SK-N-SH (cell line): ENCODE measurements at regions not wholly inside any gene's neighbourhood (a gene's known extent, or its start where the extent isn't known, plus 50 kb on each side); places are given as distances from the start of the nearest gene placed in this dataset.

Experiments used
- CTCF ChIA-PET: fragments of 300-600, 350-600 bp; formaldehyde crosslinking; extraction: SDS; loops from one replicate; lab custom pipeline; 2021; lab: Yijun Ruan, JAX
- POLR2A ChIA-PET: fragments of 350-600 bp; sonication (Branson Sonifier 250); formaldehyde crosslinking; extraction: SDS; loops from one replicate; lab custom pipeline; 2020; ENCODE audit warnings: antibody characterized with exemption, inconsistent platforms; lab: Yijun Ruan, JAX
- DNase-seq: peaks from one replicate; pipeline ENCODE4 v3.0.0; 2012
- H2AFZ ChIP-seq: fragments of 200-600 bp; sonication (generic); 2 replicates; pipeline ENCODE4 v1.8.1; 2016; ENCODE audit warnings: antibody characterized with exemption, mild to moderate bottlenecking, low read depth
- H3F3A ChIP-seq: fragments of 200-600 bp; sonication (generic); replicated peaks from 2 replicates; pipeline ENCODE3; 2016; ENCODE audit warnings: antibody characterized with exemption, mild to moderate bottlenecking; ENCODE audit not compliant: insufficient read depth
- H3K27ac ChIP-seq, 2 experiments: fragments of 200-500 bp in 1 of 2; fragments of 200-600 bp in 1 of 2; sonication (Bioruptor generic) in 1 of 2; sonication (generic), shearing (Covaris generic) in 1 of 2; 2 replicates each; pipeline versions ENCODE4 v1.5.1 to v1.6.1; 2014 to 2016; ENCODE audit warnings: low read depth in 2 of 2, inconsistent platforms in 1 of 2, low read length in 1 of 2, mild to moderate bottlenecking in 1 of 2, mixed read lengths in 1 of 2
- H3K27me3 ChIP-seq: fragments of 200-600 bp; sonication (generic), shearing (Covaris generic); 2 replicates; pipeline ENCODE4 v1.6.1; 2016; ENCODE audit warnings: mixed run types; ENCODE audit not compliant: insufficient read depth
- H3K36me3 ChIP-seq, 2 experiments: fragments of 200-500 bp in 1 of 2; fragments of 200-600 bp in 1 of 2; sonication (Bioruptor generic) in 1 of 2; sonication (generic) in 1 of 2; replicated peaks in 1 of 2; 2 replicates each; pipeline versions ENCODE3 to v1.5.1; 2014 to 2016; ENCODE audit warnings: low read length in 1 of 2, mild to moderate bottlenecking in 1 of 2; ENCODE audit not compliant: insufficient read depth in 2 of 2, control insufficient read depth in 1 of 2
- H3K4me1 ChIP-seq, 2 experiments: fragments of 200-500 bp in 1 of 2; fragments of 200-600 bp in 1 of 2; sonication (Bioruptor generic) in 1 of 2; sonication (generic), shearing (Covaris generic) in 1 of 2; 2 replicates each; pipeline versions ENCODE4 v1.5.1 to v1.6.1; 2014 to 2016; ENCODE audit warnings: low read depth in 1 of 2, low read length in 1 of 2, mixed run types in 1 of 2; ENCODE audit not compliant: insufficient read depth in 2 of 2, control insufficient read depth in 1 of 2
- H3K4me2 ChIP-seq: fragments of 200-600 bp; sonication (generic), shearing (Covaris generic); 2 replicates; pipeline ENCODE4 v1.6.1; 2017; ENCODE audit warnings: mixed run types
- H3K4me3 ChIP-seq, 2 experiments: fragments of 200-500 bp in 1 of 2; fragments of 200-600 bp in 1 of 2; sonication (Bioruptor generic) in 1 of 2; sonication (generic), shearing (Covaris generic) in 1 of 2; 2 replicates each; pipeline versions ENCODE4 v1.5.1 to v1.8.1; 2014 to 2016; ENCODE audit warnings: low read depth in 2 of 2, inconsistent platforms in 1 of 2, low read length in 1 of 2, mild to moderate bottlenecking in 1 of 2, mixed read lengths in 1 of 2, moderate library complexity in 1 of 2
- H3K79me2 ChIP-seq: fragments of 200-600 bp; sonication (generic); 2 replicates; pipeline ENCODE4 v1.8.1; 2017; ENCODE audit warnings: mild to moderate bottlenecking; ENCODE audit not compliant: insufficient read depth
- H3K9ac ChIP-seq: fragments of 200-600 bp; sonication (generic); 2 replicates; pipeline ENCODE4 v1.6.1; 2017; ENCODE audit warnings: mixed run types
- H3K9me2 ChIP-seq: fragments of 200-600 bp; sonication (generic); 2 replicates; pipeline ENCODE4 v1.6.1; 2017; ENCODE audit warnings: mixed run types
- H3K9me3 ChIP-seq: fragments of 200-600 bp; sonication (generic); 2 replicates; pipeline ENCODE4 v1.6.1; 2017; ENCODE audit warnings: mixed run types, mild to moderate bottlenecking, moderate library complexity
- H4K20me1 ChIP-seq: fragments of 200-600 bp; sonication (generic); 2 replicates; pipeline ENCODE4 v1.6.1; 2017; ENCODE audit warnings: mild to moderate bottlenecking, mixed run types; ENCODE audit not compliant: insufficient read depth
- CTCF ChIP-seq: fragments of 200-600 bp; sonication (generic); IDR thresholded peaks from 2 replicates; pipeline ENCODE4 v1.6.1; 2017; ENCODE audit warnings: antibody characterized with exemption, mild to moderate bottlenecking, moderate library complexity
- FOXJ3 ChIP-seq: sonication (generic); formaldehyde crosslinking; IDR thresholded peaks from 2 replicates; pipeline ENCODE4 v1.5.1; 2020; ENCODE audit warnings: mild to moderate bottlenecking, missing genetic modification reagents
- GATA2 ChIP-seq: sonication (generic); formaldehyde crosslinking; IDR thresholded peaks from 2 replicates; pipeline ENCODE4 v1.5.0; 2020; ENCODE audit warnings: mild to moderate bottlenecking, missing genetic modification reagents
- IRF3 ChIP-seq: fragments of 150-350 bp; IDR thresholded peaks from 2 replicates; pipeline ENCODE4 v1.6.1; 2016; ENCODE audit warnings: mild to moderate bottlenecking, low read depth, low read length
- MEF2A ChIP-seq: IDR thresholded peaks from 2 replicates; pipeline ENCODE4 v1.4.0; 2012; ENCODE audit warnings: low read depth, borderline replicate concordance
- NFIC ChIP-seq: IDR thresholded peaks from 2 replicates; pipeline ENCODE4 v1.4.0; 2012; ENCODE audit warnings: borderline replicate concordance
- PBX3 ChIP-seq: IDR thresholded peaks from 2 replicates; pipeline ENCODE4; 2012
- REST ChIP-seq: IDR thresholded peaks from 2 replicates; pipeline ENCODE4 v1.6.1; 2012; ENCODE audit warnings: mild to moderate bottlenecking, low read depth, low read length, moderate library complexity
- RFX5 ChIP-seq: IDR thresholded peaks from 2 replicates; pipeline ENCODE4 v1.6.1; 2012; ENCODE audit warnings: mild to moderate bottlenecking, improper control_type of control experiment, low read length
- RXRA ChIP-seq: IDR thresholded peaks from 2 replicates; pipeline ENCODE4 v1.4.0; 2012; ENCODE audit warnings: low read depth, mild to moderate bottlenecking, borderline replicate concordance
- TAF1 ChIP-seq: IDR thresholded peaks from 2 replicates; pipeline ENCODE4 v1.6.1; 2012; ENCODE audit warnings: low read depth, mild to moderate bottlenecking, low read length, moderate library complexity, borderline replicate concordance
- TEAD4 ChIP-seq: IDR thresholded peaks from 2 replicates; pipeline ENCODE4 v1.4.0; 2012; ENCODE audit warnings: mild to moderate bottlenecking, borderline replicate concordance; ENCODE audit not compliant: insufficient read depth
- YY1 ChIP-seq: IDR thresholded peaks from 2 replicates; pipeline ENCODE4 v1.4.0; 2012; ENCODE audit warnings: low read depth, mild to moderate bottlenecking
- ZBTB33 ChIP-seq: IDR thresholded peaks from 2 replicates; pipeline ENCODE4 v1.4.0; 2012; ENCODE audit warnings: low read depth, borderline replicate concordance
- WGBS: methylation state at CpG from one replicate; pipeline ENCODE4 v1.1.6; 2017; ENCODE audit warnings: low lambda C conversion rate; 5-methylcytosine and 5-hydroxymethylcytosine counted together

GRCh38 chr6:159616456-159616855 lies 76.6 kb downstream of the SOD2 start:
- no peak overlapping the region for H3K4me3 ChIP-seq
- TF ChIP-seq FOXJ3 (CRISPR knock-in tag): no peak
- TF ChIP-seq NFIC: no peak
- TF ChIP-seq RXRA: no peak
- TF ChIP-seq IRF3: no peak
- TF ChIP-seq RFX5: no peak
- TF ChIP-seq ZBTB33: no peak
- TF ChIP-seq TEAD4: no peak
- no peak for TF ChIP-seq CTCF
- no peak for TF ChIP-seq YY1
- TF ChIP-seq REST: no peak
- no peak for TF ChIP-seq MEF2A
- no peak for TF ChIP-seq PBX3
- TF ChIP-seq TAF1: no peak
- TF ChIP-seq GATA2: no peak
- TF ChIP-seq, all 33 proteins: peak for 0
- DNase-seq: no peak
- Histone ChIP-seq H3K9me3 (no peaks in the 10 kb centered on the region), H3K4me1 (no peaks in the 10 kb centered on the region), H3K4me2 (no peak overlapping the region), H4K20me1 (no peaks in the 10 kb centered on the region), H2AFZ (no peak overlapping the region), H3K36me3 (no peaks in the 10 kb centered on the region), H3K9ac (no peak overlapping the region), H3K9me2 (no peaks in the 10 kb centered on the region), H3K27ac (no peak overlapping the region), H3K27me3 (no peaks in the 10 kb centered on the region), H3K79me2 (no peaks in the 10 kb centered on the region), H3F3A (no peaks in the 10 kb centered on the region)
- ChIA-PET CTCF (interaction anchor here (0.9 to 1.4 kb wide), 2 partner anchors 10 to 17 kb away, joined by 3 read pairs; no protein-coding TSS in a partner anchor), POLR2A (no interaction called here)
- 21% methylated on average over 2 of the region's 2 CpGs for WGBS
